ENCODE measurements at regions not wholly inside any gene's neighbourhood (a gene's known extent, or its start where the extent isn't known, plus 50 kb on each side); places are given as distances from the start of the nearest gene placed in this dataset.

DNA sequence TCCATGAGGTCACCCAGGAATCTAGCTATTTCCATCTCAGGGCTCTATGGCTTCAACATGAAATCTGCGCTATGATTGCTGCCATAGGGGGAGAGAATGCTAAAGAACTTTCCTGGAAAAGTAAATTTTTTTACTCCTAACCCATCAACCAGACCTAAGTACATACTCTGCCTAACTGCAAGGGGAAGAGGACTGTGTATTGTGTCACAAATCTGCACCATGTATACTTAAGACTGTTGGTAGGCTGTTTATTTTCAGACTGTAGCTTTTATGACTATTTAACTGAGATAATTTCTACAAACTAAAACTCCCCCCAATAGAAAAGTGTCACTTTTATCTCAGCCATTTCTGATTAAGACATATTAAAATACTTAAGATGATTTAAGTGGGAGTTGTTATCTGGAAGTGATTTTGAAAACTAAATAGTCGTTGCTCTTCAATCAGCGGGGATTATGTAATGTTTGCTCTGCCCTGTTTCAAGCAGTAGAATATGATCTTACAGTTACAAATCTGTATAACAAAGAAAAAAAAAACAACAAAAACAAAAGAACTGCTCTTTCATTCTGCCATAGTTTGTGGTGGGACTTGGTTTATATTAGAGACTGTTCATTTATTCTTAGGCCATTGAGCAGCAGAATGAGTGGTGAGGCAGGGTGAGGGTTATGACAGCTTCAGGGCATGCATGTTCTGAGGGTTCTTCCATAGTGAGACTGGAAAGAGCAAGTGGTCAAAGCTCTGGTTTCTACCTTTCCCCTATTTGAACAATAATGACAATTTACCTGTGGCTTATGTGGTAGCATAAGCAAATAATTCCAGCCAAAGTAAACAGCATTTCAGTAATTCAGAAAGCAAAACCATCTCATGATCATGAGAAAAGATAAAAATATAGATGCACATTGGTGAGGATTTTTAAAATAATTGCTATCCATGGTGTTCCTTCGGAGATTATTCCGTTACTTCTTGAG, 126.3 kb upstream of the CEP162 start:
- no peak overlapping the region for H2BK15ac ChIP-seq (ENCODE audit: low read depth, poor library complexity, severe bottlenecking)
- H3K4me2 ChIP-seq (ENCODE audit: low read length, poor library complexity, severe bottlenecking), result no peak overlapping the region
- DNase-seq, result no peak
- H3K14ac ChIP-seq (ENCODE audit: low read length in 2 of 2), result no peak overlapping the region
- no peaks in the 10 kb centered on the region for H3K79me1 ChIP-seq (replicated peaks; ENCODE audit: low read length, poor library complexity, severe bottlenecking)
- H4K8ac ChIP-seq (ENCODE audit: low read length), result no peak overlapping the region
- H3K4me3 ChIP-seq (ENCODE audit: insufficient read depth in 1 of 2, low read depth in 1 of 2, low read length in 2 of 2), result no peak overlapping the region
- no peak overlapping the region for H3K18ac ChIP-seq (ENCODE audit: low read depth in 1 of 2, low read length in 2 of 2)
- WGBS, result 69% methylated on average over 3 of the region's 5 CpGs
- H2AK5ac ChIP-seq (ENCODE audit: low read length, severe bottlenecking), result no peak overlapping the region
- no peaks in the 10 kb centered on the region for H3K27me3 ChIP-seq (ENCODE audit: control insufficient read depth in 1 of 2, insufficient read depth in 1 of 2, low read length in 2 of 2)
- no peaks in the 10 kb centered on the region for H3K9me3 ChIP-seq (ENCODE audit: control insufficient read depth, low read length)
- H3K27ac ChIP-seq (ENCODE audit: low read length, poor library complexity, severe bottlenecking), result no peak overlapping the region
- H3K9ac ChIP-seq (ENCODE audit: low read length), result no peak overlapping the region
- H3K4ac ChIP-seq (ENCODE audit: low read depth in 1 of 2, low read length in 2 of 2), result no peak overlapping the region
- no peak overlapping the region for H4K91ac ChIP-seq (ENCODE audit: low read length)
- no peak overlapping the region for H2BK12ac ChIP-seq (ENCODE audit: low read length in 2 of 2)
- H2BK120ac ChIP-seq (ENCODE audit: low read depth, low read length), result no peak overlapping the region
- no peak overlapping the region for H2BK5ac ChIP-seq (ENCODE audit: low read depth, low read length, poor library complexity, severe bottlenecking)
- no peaks in the 10 kb centered on the region for H3K4me1 ChIP-seq (ENCODE audit: control insufficient read depth, insufficient read depth, low read depth, low read length)
- H3K23ac ChIP-seq (ENCODE audit: low read length in 2 of 2), result no peak overlapping the region
- no peaks in the 10 kb centered on the region for H3K36me3 ChIP-seq (ENCODE audit: control insufficient read depth in 1 of 2, insufficient read depth in 2 of 2, low read depth in 1 of 2, low read length in 2 of 2)
- H2AFZ ChIP-seq (ENCODE audit: low read depth, low read length), result no peak overlapping the region

- Histone ChIP-seq H3K4me2 (ENCODE audit: low read length, poor library complexity, severe bottlenecking) (no peak overlapping the region), H3K27ac (ENCODE audit: low read length, poor library complexity, severe bottlenecking) (no peak overlapping the region), H4K91ac (ENCODE audit: low read length) (no peak overlapping the region), H3K4ac (ENCODE audit: low read depth in 1 of 2, low read length in 2 of 2) (no peak overlapping the region), H3K4me1 (ENCODE audit: control insufficient read depth, insufficient read depth, low read depth, low read length) (no peaks in the 10 kb centered on the region), H3K27me3 (ENCODE audit: control insufficient read depth in 1 of 2, insufficient read depth in 1 of 2, low read length in 2 of 2) (no peaks in the 10 kb centered on the region), H4K8ac (ENCODE audit: low read length) (no peak overlapping the region), H3K9me3 (ENCODE audit: control insufficient read depth, low read length) (no peaks in the 10 kb centered on the region), H2BK5ac (ENCODE audit: low read depth, low read length, poor library complexity, severe bottlenecking) (no peak overlapping the region), H3K18ac (ENCODE audit: low read depth in 1 of 2, low read length in 2 of 2) (no peak overlapping the region), H3K9ac (ENCODE audit: low read length) (no peak overlapping the region), H2BK15ac (ENCODE audit: low read depth, poor library complexity, severe bottlenecking) (no peak overlapping the region), H3K4me3 (ENCODE audit: insufficient read depth in 1 of 2, low read depth in 1 of 2, low read length in 2 of 2) (no peak overlapping the region), H3K36me3 (ENCODE audit: control insufficient read depth in 1 of 2, insufficient read depth in 2 of 2, low read depth in 1 of 2, low read length in 2 of 2) (no peaks in the 10 kb centered on the region), H3K14ac (ENCODE audit: low read length in 2 of 2) (no peak overlapping the region), H2BK120ac (ENCODE audit: low read depth, low read length) (no peak overlapping the region), H3K23ac (ENCODE audit: low read length in 2 of 2) (no peak overlapping the region), H2BK12ac (ENCODE audit: low read length in 2 of 2) (no peak overlapping the region), H2AK5ac (ENCODE audit: low read length, severe bottlenecking) (no peak overlapping the region), H3K79me1 (replicated peaks; ENCODE audit: low read length, poor library complexity, severe bottlenecking) (no peaks in the 10 kb centered on the region), H2AFZ (ENCODE audit: low read depth, low read length) (no peak overlapping the region)
- no peak for DNase-seq
Measured at GRCh38 chr6:84350397-84350796, 123.0 kb upstream of the CEP162 start.

GRCh38 chr6:84349542-84349941, 122.1 kb upstream of the CEP162 start:
- no peaks in the 10 kb centered on the region for H3K36me3 ChIP-seq (ENCODE audit: control insufficient read depth in 1 of 2, insufficient read depth in 2 of 2, low read depth in 1 of 2, low read length in 2 of 2)
- WGBS, result 86% methylated on average over 1 of the region's 1 CpG
- H4K8ac ChIP-seq (ENCODE audit: low read length), result no peak overlapping the region
- DNase-seq, result no peak
- H2BK12ac ChIP-seq (ENCODE audit: low read length in 2 of 2), result no peak overlapping the region
- no peaks in the 10 kb centered on the region for H3K27me3 ChIP-seq (ENCODE audit: control insufficient read depth in 1 of 2, insufficient read depth in 1 of 2, low read length in 2 of 2)
- no peak overlapping the region for H4K91ac ChIP-seq (ENCODE audit: low read length)
- H3K4me3 ChIP-seq (ENCODE audit: insufficient read depth in 1 of 2, low read depth in 1 of 2, low read length in 2 of 2), result no peak overlapping the region
- H3K4ac ChIP-seq (ENCODE audit: low read depth in 1 of 2, low read length in 2 of 2), result no peak overlapping the region
- H2BK15ac ChIP-seq (ENCODE audit: low read depth, poor library complexity, severe bottlenecking), result no peak overlapping the region
- no peak overlapping the region for H3K18ac ChIP-seq (ENCODE audit: low read depth in 1 of 2, low read length in 2 of 2)
- H2AK5ac ChIP-seq (ENCODE audit: low read length, severe bottlenecking), result no peak overlapping the region
- H3K9ac ChIP-seq (ENCODE audit: low read length), result no peak overlapping the region
- no peak overlapping the region for H2BK5ac ChIP-seq (ENCODE audit: low read depth, low read length, poor library complexity, severe bottlenecking)
- no peak overlapping the region for H3K23ac ChIP-seq (ENCODE audit: low read length in 2 of 2)
- H3K9me3 ChIP-seq (ENCODE audit: control insufficient read depth, low read length), result no peaks in the 10 kb centered on the region
- H3K4me1 ChIP-seq (ENCODE audit: control insufficient read depth, insufficient read depth, low read depth, low read length), result no peaks in the 10 kb centered on the region
- no peak overlapping the region for H2AFZ ChIP-seq (ENCODE audit: low read depth, low read length)
- H3K14ac ChIP-seq (ENCODE audit: low read length in 2 of 2), result no peak overlapping the region
- no peak overlapping the region for H3K27ac ChIP-seq (ENCODE audit: low read length, poor library complexity, severe bottlenecking)
- H2BK120ac ChIP-seq (ENCODE audit: low read depth, low read length), result no peak overlapping the region
- no peak overlapping the region for H3K4me2 ChIP-seq (ENCODE audit: low read length, poor library complexity, severe bottlenecking)
- no peaks in the 10 kb centered on the region for H3K79me1 ChIP-seq (replicated peaks; ENCODE audit: low read length, poor library complexity, severe bottlenecking)

DNA sequence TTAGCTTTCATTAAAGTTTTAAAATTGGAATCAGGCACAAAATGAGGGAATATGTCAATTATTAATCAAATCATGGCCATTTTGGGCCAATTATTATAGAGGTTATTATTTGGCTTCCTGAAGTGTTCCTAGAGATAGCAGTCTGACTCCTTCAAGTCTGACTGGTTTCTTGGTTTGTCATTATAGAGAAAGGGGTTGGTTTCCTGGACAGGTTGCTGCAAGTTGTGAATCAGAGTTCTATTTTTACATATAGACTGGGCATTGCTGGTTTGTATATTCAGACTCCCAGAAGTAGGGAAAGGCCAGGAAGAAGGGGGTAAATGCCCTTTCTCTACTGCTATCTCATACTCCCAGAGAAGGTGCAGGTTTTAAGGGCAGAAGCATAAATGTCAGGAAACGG, 121.4 kb upstream of the CEP162 start:
- Histone ChIP-seq H3K14ac (ENCODE audit: low read length in 2 of 2) (no peak overlapping the region), H3K9ac (ENCODE audit: low read length) (no peak overlapping the region), H3K4ac (ENCODE audit: low read depth in 1 of 2, low read length in 2 of 2) (no peak overlapping the region), H2BK15ac (ENCODE audit: low read depth, poor library complexity, severe bottlenecking) (no peak overlapping the region), H3K4me1 (ENCODE audit: control insufficient read depth, insufficient read depth, low read depth, low read length) (no peaks in the 10 kb centered on the region), H3K18ac (ENCODE audit: low read depth in 1 of 2, low read length in 2 of 2) (no peak overlapping the region), H4K91ac (ENCODE audit: low read length) (no peak overlapping the region), H3K4me3 (ENCODE audit: insufficient read depth in 1 of 2, low read depth in 1 of 2, low read length in 2 of 2) (no peak overlapping the region), H3K4me2 (ENCODE audit: low read length, poor library complexity, severe bottlenecking) (no peak overlapping the region), H3K9me3 (ENCODE audit: control insufficient read depth, low read length) (no peaks in the 10 kb centered on the region), H2AK5ac (ENCODE audit: low read length, severe bottlenecking) (no peak overlapping the region), H3K27me3 (ENCODE audit: control insufficient read depth in 1 of 2, insufficient read depth in 1 of 2, low read length in 2 of 2) (no peaks in the 10 kb centered on the region), H2AFZ (ENCODE audit: low read depth, low read length) (no peak overlapping the region), H3K36me3 (ENCODE audit: control insufficient read depth in 1 of 2, insufficient read depth in 2 of 2, low read depth in 1 of 2, low read length in 2 of 2) (no peaks in the 10 kb centered on the region), H3K23ac (ENCODE audit: low read length in 2 of 2) (no peak overlapping the region), H2BK5ac (ENCODE audit: low read depth, low read length, poor library complexity, severe bottlenecking) (no peak overlapping the region), H4K8ac (ENCODE audit: low read length) (no peak overlapping the region), H3K79me1 (replicated peaks; ENCODE audit: low read length, poor library complexity, severe bottlenecking) (no peaks in the 10 kb centered on the region), H2BK12ac (ENCODE audit: low read length in 2 of 2) (no peak overlapping the region), H2BK120ac (ENCODE audit: low read depth, low read length) (no peak overlapping the region), H3K27ac (ENCODE audit: low read length, poor library complexity, severe bottlenecking) (no peak overlapping the region)
- DNase-seq, result no peak
- 20% methylated on average over 1 of the region's 1 CpG for WGBS
